Bronchial epithelial cell (primary cell): ENCODE measurements at regions not wholly inside any gene's neighbourhood (a gene's known extent, or its start where the extent isn't known, plus 50 kb on each side); places are given as distances from the start of the nearest gene placed in this dataset.
A peak's percentile ranks its signal among the peaks of the same experiment; 100 is the strongest.

ENCODE experiments used
- DNase-seq: peaks from one replicate; pipeline ENCODE4 v3.0.0-alpha.2; 2010; ENCODE audit warnings: low read depth
- FAIRE-seq: peaks from 2 replicates; lab custom pipeline; 2011; peaks lifted over from hg19 to GRCh38; lab: Jason Lieb, UNC
- H3K27me3 ChIP-seq: 2 replicates; pipeline ENCODE4 v1.5.1; 2011; ENCODE audit warnings: low read length; ENCODE audit not compliant: control insufficient read depth, insufficient read depth
- H3K36me3 ChIP-seq: 2 replicates; pipeline ENCODE4 v1.5.1; 2011; ENCODE audit warnings: low read length; ENCODE audit not compliant: control insufficient read depth, insufficient read depth
- H3K4me3 ChIP-seq: 2 replicates; pipeline ENCODE4 v1.5.1; 2011; ENCODE audit warnings: mild to moderate bottlenecking, low read depth, low read length, control low read depth
- CTCF ChIP-seq: IDR thresholded peaks from 2 replicates; pipeline ENCODE4 v1.5.1; 2011; ENCODE audit warnings: mild to moderate bottlenecking, moderate library complexity, low read length, control low read depth, inconsistent platforms; ENCODE audit not compliant: insufficient read depth, severe bottlenecking

GRCh38 chr21:32122082-32122481 is 156.8 kb downstream of the MIS18A start:
- no peaks in the 10 kb centered on the region for H3K36me3 ChIP-seq
- H3K4me3 ChIP-seq: no peak overlapping the region
- TF ChIP-seq CTCF: no peak
- FAIRE-seq: no peak
- no peaks in the 10 kb centered on the region for H3K27me3 ChIP-seq
- DNase-seq: no peak

GRCh38 chr21:32120230-32120629 is 158.6 kb downstream of the MIS18A start:
- FAIRE-seq: peak; percentile 13
- DNase-seq: no peak
- H3K4me3 ChIP-seq: no peak overlapping the region
- H3K36me3 ChIP-seq: no peaks in the 10 kb centered on the region
- TF ChIP-seq CTCF: no peak
- no peaks in the 10 kb centered on the region for H3K27me3 ChIP-seq

GRCh38 chr21:32119811-32120210 is 159.0 kb downstream of the MIS18A start:
- Histone ChIP-seq H3K36me3 (no peaks in the 10 kb centered on the region), H3K27me3 (no peaks in the 10 kb centered on the region), H3K4me3 (no peak overlapping the region)
- TF ChIP-seq CTCF: no peak
- DNase-seq: no peak
- no peak for FAIRE-seq

- no peaks in the 10 kb centered on the region for H3K36me3 ChIP-seq
- no peak overlapping the region for H3K4me3 ChIP-seq
- FAIRE-seq (peak; percentile 88), DNase-seq (no peak)
- no peaks in the 10 kb centered on the region for H3K27me3 ChIP-seq
- no peak for TF ChIP-seq CTCF
Observed at GRCh38 chr21:32119389-32119788, 159.5 kb downstream of the MIS18A start.

GRCh38 chr21:32114419-32115035 is 164.3 kb downstream of the MIS18A start:
- Histone ChIP-seq H3K4me3 (no peak overlapping the region), H3K36me3 (no peaks in the 10 kb centered on the region), H3K27me3 (no peaks in the 10 kb centered on the region)
- no peak for FAIRE-seq
- DNase-seq: no peak
- no peak for TF ChIP-seq CTCF

GRCh38 chr21:32113486-32113885 is 165.4 kb downstream of the MIS18A start:
- no peak for DNase-seq
- Histone ChIP-seq H3K36me3 (no peaks in the 10 kb centered on the region), H3K4me3 (no peak overlapping the region), H3K27me3 (no peaks in the 10 kb centered on the region)
- FAIRE-seq: peak; percentile 32
- TF ChIP-seq CTCF: no peak
